Ishikawa (cell line): ENCODE measurements at regions not wholly inside any gene's neighbourhood (a gene's known extent, or its start where the extent isn't known, plus 50 kb on each side); places are given as distances from the start of the nearest gene placed in this dataset.

Source experiments
- CEBPB ChIP-seq: IDR thresholded peaks from 2 replicates; pipeline ENCODE4 v1.6.1; 2012
- CREB1 ChIP-seq: IDR thresholded peaks from 2 replicates; pipeline ENCODE4 v1.6.1; 2012; ENCODE audit warnings: low read depth
- EGR1 ChIP-seq: IDR thresholded peaks from 2 replicates; pipeline ENCODE4 v1.6.1; 2012
- EP300 ChIP-seq: IDR thresholded peaks from 2 replicates; pipeline ENCODE4 v1.6.1; 2012; ENCODE audit warnings: borderline replicate concordance
- FOXM1 ChIP-seq: IDR thresholded peaks from 2 replicates; pipeline ENCODE4 v1.6.1; 2012; ENCODE audit warnings: low read depth, borderline replicate concordance
- NFIC ChIP-seq: IDR thresholded peaks from 2 replicates; pipeline ENCODE4 v1.6.1; 2012
- RAD21 ChIP-seq: IDR thresholded peaks from 2 replicates; pipeline ENCODE4 v1.6.1; 2012; ENCODE audit warnings: low read depth
- TAF1 ChIP-seq: IDR thresholded peaks from 2 replicates; pipeline ENCODE4 v1.6.1; 2012; ENCODE audit warnings: low read depth, mild to moderate bottlenecking
- TCF12 ChIP-seq: IDR thresholded peaks from 2 replicates; pipeline ENCODE4 v1.6.1; 2012; ENCODE audit warnings: low read depth
- TEAD4 ChIP-seq: IDR thresholded peaks from 2 replicates; pipeline ENCODE4 v1.6.1; 2012
- YY1 ChIP-seq: IDR thresholded peaks from 2 replicates; pipeline ENCODE4 v1.6.1; 2012; ENCODE audit warnings: low read depth
- ZBTB7A ChIP-seq: IDR thresholded peaks from 2 replicates; pipeline ENCODE4 v1.6.1; 2012; ENCODE audit warnings: low read depth
- TF ChIP-seq, protein P1 (sequence below): IDR thresholded peaks from 2 replicates; pipeline ENCODE4 v1.6.1; 2012
- TF ChIP-seq, protein P2 (sequence below): IDR thresholded peaks from 2 replicates; pipeline ENCODE4 v1.6.1; 2012
- TF ChIP-seq, protein P3 (sequence below): IDR thresholded peaks from 2 replicates; pipeline ENCODE4 v1.6.1; 2012; ENCODE audit warnings: low read depth, mild to moderate bottlenecking

DNA sequence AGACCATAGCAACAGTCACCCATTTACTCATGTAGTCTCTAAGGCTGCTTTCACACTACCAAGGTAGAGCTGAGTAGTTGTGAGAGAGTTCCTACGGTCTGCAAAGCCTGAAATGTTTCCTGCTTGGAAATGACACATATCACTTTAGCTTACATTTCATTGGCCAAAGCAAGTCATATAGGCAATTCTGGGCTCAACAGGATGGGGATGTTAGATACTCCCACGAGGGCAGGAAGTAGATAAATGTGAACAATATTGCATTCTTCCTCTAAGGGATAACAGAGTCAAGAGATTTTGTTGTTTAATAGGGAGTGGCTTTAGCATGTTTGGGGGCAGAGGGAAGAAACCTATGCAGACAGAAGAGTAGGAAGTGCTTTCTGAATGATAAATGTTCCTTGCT, 355.6 kb upstream of the THRB start:
- no peak for TF ChIP-seq EGR1

DNA sequence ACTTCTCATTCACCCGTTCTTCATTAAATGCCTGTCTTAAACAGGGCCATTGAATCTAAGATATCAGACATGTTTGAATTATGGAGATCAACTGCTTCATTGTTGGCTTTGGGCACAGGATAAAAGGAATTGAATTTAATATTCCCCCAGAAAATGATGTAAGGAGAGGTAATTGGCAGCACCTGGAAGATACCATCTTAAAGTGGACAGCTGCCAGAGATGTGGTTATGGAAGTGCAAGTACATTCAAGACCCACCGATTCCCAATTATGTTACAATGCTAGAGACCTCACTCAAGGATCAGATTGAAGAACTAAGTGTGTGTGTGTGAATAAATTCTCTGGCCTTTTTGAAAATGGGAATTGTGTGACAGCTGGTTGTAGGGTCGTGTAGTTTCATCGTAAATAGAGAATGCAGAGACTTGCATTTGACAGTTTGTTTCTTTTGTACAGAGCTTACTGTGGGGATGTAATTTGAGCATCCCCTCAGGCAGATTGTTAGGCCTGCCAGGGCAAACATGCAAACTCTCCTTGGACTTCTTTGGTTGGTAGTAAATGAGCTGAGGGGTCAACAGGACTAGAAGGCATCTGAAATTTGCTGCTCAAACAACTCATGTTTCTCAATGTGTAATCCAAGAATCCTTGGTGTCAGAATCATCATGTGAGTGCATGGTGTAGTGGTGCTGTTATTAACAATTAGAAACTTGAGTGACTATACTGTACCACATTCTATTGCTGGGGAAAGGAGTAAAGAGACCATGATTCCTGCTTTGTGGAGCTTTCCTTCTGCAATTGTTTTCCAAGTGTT, 359.2 kb upstream of the THRB start:
- no peak for TF ChIP-seq EGR1
- TF ChIP-seq, protein P1, sequence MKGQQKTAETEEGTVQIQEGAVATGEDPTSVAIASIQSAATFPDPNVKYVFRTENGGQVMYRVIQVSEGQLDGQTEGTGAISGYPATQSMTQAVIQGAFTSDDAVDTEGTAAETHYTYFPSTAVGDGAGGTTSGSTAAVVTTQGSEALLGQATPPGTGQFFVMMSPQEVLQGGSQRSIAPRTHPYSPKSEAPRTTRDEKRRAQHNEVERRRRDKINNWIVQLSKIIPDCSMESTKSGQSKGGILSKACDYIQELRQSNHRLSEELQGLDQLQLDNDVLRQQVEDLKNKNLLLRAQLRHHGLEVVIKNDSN = no peak
- no peak for TF ChIP-seq EP300
- TF ChIP-seq CREB1 = no peak

DNA sequence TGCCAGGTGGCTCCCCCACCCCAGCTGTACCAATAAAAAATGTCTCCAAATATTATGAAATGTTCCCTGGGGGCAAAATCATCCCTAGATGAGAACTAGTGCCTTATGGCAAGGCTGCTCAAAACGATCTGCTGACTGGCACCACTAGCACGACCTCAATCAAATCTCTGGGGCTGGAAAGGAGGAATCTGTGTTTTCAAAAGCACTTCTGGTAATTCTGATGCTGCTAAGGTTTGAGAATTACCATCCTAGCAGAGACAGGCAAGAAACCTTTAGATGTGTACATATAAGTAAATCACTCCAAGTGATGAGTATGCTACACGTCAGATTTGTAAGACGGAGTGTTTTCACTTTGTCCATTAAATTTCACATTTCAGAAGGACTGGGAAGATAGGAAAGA, 360.1 kb upstream of the THRB start:
- TF ChIP-seq RAD21 = no peak
- TF ChIP-seq EGR1 = no peak
- TF ChIP-seq ZBTB7A = no peak
- no peak for TF ChIP-seq YY1
- TF ChIP-seq TCF12 = no peak
- no peak for TF ChIP-seq CEBPB
- no peak for TF ChIP-seq NFIC
- TF ChIP-seq, protein P1 = no peak
- TF ChIP-seq TEAD4 = no peak
- TF ChIP-seq, protein P2, sequence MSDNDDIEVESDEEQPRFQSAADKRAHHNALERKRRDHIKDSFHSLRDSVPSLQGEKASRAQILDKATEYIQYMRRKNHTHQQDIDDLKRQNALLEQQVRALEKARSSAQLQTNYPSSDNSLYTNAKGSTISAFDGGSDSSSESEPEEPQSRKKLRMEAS = no peak
- TF ChIP-seq, protein P3, sequence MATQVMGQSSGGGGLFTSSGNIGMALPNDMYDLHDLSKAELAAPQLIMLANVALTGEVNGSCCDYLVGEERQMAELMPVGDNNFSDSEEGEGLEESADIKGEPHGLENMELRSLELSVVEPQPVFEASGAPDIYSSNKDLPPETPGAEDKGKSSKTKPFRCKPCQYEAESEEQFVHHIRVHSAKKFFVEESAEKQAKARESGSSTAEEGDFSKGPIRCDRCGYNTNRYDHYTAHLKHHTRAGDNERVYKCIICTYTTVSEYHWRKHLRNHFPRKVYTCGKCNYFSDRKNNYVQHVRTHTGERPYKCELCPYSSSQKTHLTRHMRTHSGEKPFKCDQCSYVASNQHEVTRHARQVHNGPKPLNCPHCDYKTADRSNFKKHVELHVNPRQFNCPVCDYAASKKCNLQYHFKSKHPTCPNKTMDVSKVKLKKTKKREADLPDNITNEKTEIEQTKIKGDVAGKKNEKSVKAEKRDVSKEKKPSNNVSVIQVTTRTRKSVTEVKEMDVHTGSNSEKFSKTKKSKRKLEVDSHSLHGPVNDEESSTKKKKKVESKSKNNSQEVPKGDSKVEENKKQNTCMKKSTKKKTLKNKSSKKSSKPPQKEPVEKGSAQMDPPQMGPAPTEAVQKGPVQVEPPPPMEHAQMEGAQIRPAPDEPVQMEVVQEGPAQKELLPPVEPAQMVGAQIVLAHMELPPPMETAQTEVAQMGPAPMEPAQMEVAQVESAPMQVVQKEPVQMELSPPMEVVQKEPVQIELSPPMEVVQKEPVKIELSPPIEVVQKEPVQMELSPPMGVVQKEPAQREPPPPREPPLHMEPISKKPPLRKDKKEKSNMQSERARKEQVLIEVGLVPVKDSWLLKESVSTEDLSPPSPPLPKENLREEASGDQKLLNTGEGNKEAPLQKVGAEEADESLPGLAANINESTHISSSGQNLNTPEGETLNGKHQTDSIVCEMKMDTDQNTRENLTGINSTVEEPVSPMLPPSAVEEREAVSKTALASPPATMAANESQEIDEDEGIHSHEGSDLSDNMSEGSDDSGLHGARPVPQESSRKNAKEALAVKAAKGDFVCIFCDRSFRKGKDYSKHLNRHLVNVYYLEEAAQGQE = no peak
- no peak for TF ChIP-seq EP300
- no peak for TF ChIP-seq TAF1
- no peak for TF ChIP-seq FOXM1
- TF ChIP-seq CREB1 = no peak

DNA sequence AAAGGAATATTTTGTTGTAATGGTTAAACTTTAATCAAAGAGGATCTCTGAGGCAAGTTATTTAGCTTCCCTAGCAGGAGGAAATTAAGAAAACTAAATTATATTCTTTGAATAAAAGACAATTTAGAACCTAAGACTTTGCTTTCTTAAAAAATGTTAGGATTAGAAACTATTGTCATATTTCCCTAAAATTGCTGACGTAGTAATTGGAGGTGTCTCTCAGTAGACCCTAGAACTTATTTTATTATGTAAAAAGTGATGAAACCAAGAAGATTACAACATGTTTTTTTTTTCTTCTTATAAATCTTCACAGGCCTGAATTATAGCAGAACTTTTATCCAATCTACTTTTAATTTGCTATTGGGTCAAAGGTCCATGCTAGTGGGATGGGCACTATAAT, 363.3 kb upstream of the THRB start:
- no peak for TF ChIP-seq EGR1

DNA sequence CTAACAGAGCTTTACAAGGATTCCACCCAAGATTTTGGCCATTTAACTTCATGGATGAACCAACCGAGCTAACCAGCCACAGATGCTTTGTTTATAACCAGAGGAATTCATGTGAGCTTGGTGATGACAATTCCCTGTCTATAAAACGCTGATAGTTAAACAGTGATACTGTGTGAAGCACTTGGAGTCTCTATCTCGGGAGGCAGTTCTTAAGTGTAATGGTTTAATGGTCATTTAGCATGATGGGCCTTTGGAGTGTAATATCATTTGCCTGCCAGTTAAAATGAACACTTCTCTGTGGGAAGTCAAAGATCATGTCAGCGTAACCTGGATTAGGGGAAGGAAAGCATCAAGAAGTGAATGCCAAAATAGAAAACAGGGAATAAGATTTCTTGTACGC, 368.6 kb upstream of the THRB start:
- TF ChIP-seq, protein P3 = no peak
- TF ChIP-seq TCF12 (no peak), EP300 (no peak), YY1 (no peak), CEBPB (no peak), TEAD4 (no peak), ZBTB7A (no peak), TAF1 (no peak), FOXM1 (no peak), CREB1 (no peak), EGR1 (no peak)
- TF ChIP-seq, protein P1 = no peak
- TF ChIP-seq, protein P2 = no peak

DNA sequence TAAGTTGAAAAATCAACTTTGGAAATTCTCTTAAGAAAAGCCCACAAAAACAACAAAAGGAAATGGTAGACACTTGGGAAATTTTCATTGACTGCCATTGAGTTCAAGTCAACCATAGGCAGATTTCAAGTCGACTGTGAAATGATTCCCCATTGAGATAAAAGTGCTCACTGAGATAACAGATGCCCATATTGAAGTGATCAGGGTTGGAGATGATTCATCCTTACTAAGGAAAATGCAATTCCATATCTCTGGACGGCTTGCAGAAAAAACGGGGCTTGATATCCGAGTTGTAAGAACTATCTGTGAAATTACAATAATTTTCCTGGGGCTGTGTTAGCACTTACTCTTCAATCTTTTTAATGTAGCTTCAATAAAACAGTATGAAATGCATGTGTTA, 373.1 kb upstream of the THRB start:
- TF ChIP-seq EP300 (no peak), NFIC (no peak), ZBTB7A (no peak), FOXM1 (no peak), TAF1 (no peak), TCF12 (no peak)
- TF ChIP-seq, protein P1 = no peak
